Epithelial cell of esophagus (primary cell): ENCODE measurements at regions not wholly inside any gene's neighbourhood (a gene's known extent, or its start where the extent isn't known, plus 50 kb on each side); places are given as distances from the start of the nearest gene placed in this dataset.
A peak's percentile ranks its signal among the peaks of the same experiment; 100 is the strongest.

Experiments
- DNase-seq: peaks from one replicate; pipeline ENCODE4 v3.0.0; 2010; ENCODE audit warnings: low read depth
- H3K4me3 ChIP-seq: 2 replicates; pipeline ENCODE4 v1.5.1; 2011; ENCODE audit warnings: mild to moderate bottlenecking, low read length, control low read depth
- TF ChIP-seq, protein P1 (sequence below): IDR thresholded peaks from 2 replicates; pipeline ENCODE4 v1.5.1; 2011; ENCODE audit warnings: low read depth, mild to moderate bottlenecking, low read length, control low read depth, inconsistent platforms; ENCODE audit not compliant: insufficient read depth; ENCODE audit errors: missing control alignments

DNA sequence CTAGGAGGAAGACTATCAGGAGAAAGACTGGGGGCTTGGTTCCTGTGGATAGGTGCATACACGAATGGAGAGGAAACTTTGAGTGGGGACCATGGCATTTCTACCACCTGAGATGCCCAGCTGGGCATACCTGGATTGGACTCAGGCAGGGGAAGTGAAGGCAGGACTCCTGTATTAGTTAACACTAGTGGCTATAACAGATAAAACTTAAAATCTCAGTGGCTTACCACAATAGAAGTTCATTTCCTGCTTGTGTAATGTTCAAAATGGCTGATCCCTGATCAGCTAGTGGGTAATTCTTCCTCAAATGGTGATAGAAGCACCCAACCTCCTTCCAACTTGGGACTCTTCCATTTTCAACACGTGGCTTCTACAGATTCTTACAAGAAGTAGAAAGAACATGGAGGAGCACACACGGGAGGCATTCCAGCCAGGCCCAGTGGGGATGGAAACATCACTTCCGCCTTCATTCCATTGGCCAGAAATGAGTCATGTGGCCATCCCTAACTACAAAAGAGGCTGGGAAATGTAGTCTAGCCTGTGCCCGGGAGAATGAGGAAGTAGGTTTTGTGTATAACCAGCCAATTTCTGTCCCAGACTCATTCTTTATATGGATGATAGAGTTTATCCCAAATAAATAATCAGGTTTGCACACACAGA lies 112.1 kb downstream of the UTP18 start:
- peak overlapping the region; percentile 7 for H3K4me3 ChIP-seq
- TF ChIP-seq, protein P1, sequence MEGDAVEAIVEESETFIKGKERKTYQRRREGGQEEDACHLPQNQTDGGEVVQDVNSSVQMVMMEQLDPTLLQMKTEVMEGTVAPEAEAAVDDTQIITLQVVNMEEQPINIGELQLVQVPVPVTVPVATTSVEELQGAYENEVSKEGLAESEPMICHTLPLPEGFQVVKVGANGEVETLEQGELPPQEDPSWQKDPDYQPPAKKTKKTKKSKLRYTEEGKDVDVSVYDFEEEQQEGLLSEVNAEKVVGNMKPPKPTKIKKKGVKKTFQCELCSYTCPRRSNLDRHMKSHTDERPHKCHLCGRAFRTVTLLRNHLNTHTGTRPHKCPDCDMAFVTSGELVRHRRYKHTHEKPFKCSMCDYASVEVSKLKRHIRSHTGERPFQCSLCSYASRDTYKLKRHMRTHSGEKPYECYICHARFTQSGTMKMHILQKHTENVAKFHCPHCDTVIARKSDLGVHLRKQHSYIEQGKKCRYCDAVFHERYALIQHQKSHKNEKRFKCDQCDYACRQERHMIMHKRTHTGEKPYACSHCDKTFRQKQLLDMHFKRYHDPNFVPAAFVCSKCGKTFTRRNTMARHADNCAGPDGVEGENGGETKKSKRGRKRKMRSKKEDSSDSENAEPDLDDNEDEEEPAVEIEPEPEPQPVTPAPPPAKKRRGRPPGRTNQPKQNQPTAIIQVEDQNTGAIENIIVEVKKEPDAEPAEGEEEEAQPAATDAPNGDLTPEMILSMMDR = no peak
- DNase-seq = peak; percentile 70

DNA sequence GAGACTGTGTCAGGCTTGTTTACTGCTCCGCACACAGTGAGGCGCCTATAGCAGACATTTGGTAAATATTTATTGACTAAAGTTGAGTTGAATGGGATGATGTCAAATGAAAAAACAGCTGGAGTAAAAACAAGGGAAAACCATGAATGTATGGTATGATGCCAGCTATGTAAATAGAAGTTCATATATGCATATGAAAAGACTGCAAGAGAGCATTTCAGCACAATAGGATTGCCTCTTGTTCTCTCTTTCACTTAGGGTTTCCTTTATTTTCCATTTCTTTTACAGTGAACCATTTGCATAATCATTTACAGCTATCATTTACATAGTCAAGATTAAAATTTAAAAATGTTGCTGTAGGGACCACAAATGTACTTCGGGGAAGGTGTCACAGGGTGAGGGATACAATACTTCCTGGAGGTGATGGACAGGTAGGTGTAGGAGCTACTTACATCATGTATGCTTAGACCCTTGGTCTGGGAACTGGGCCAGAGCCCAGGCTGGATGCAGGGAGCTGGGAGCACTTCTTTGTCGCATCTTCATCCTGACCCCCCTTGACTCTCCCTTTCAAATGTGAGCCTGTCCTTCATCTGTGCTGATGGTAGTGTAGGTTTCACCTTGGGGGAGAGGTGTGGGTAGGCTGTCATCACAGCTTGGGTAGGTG lies 113.3 kb downstream of the UTP18 start:
- no peak overlapping the region for H3K4me3 ChIP-seq
- TF ChIP-seq, protein P1 = no peak
- no peak for DNase-seq

DNA sequence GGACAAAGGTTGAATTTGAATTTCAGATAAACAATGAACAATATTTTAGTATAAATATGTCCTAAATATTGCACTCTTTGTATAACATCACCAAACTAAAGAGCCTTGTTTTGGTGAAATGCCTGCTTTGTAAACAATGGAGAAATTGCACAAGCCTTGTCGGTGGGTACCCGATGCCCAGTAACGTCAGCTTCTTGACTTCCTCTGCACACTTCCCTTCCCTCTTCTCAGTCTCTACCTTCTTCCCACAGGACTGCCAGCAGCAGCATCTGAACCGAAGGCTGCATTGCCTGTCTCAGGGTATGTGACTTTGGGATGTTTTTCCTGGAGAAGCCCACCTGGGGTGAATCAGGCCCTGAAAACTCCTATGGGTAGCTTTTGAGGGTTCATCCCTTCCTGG lies 113.9 kb downstream of the UTP18 start:
- no peak for DNase-seq
- H3K4me3 ChIP-seq = no peak overlapping the region
- TF ChIP-seq, protein P1 = no peak

DNA sequence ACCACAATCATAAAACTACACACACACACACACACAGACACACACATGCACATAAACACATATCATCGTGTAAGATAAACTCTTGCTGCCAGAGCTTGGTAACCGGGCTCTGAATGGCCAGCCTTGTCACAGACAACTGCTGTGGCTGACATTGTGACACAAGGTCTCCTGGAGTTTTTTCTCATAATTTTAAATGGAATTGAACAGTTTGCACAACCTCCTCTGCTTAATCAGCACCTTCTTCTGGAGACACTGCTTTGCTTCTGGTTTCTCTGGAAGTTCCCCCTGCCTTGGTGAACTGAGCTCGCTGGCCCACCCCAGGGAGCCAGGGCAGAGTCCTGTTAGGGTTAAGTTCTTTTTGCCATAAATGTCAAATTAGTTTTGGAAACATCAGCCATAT lies 115.4 kb downstream of the UTP18 start:
- no peak overlapping the region for H3K4me3 ChIP-seq
- TF ChIP-seq, protein P1 = no peak
- DNase-seq = no peak

DNA sequence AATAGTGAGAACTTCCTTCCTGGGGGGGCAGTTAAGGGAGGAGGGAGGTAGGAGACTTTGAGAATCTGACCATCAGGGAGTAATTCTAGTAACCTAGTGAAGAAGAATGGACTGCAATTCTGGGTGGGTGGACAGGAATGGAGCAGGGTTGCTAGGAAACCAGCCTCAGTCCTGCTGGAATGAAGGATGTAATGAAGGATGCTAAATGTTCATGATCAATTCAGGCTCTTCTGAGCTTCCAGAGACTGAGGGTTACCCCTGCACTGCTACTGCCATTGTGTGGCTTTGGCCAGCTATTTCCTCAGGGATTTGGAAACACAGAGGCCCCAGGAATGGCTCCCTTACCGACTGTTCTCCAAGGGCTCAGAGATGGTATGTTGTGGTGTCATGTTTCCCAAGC lies 116.4 kb downstream of the UTP18 start:
- DNase-seq = no peak
- TF ChIP-seq, protein P1 = no peak
- H3K4me3 ChIP-seq = no peak overlapping the region

DNA sequence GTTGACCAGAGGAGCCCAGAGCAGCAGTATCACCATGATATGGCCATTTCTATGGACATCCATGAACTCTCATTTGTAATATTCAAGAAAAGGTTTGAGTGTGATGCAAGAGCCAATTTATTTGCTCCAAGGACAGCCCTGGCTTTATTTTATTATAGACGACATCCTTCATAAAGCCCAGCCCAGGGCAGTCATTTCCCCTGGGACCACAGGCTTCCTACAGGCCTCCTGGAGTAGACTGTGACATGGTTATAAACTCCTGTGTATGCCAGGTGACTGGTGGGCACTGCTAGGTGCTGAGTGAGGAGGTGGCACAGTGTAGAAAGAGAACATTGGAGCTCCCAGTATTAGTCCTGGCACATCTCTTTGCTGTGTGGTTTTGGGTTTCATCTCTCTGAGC lies 120.9 kb downstream of the UTP18 start:
- DNase-seq = no peak
- H3K4me3 ChIP-seq = no peak overlapping the region
- TF ChIP-seq, protein P1 = no peak

DNA sequence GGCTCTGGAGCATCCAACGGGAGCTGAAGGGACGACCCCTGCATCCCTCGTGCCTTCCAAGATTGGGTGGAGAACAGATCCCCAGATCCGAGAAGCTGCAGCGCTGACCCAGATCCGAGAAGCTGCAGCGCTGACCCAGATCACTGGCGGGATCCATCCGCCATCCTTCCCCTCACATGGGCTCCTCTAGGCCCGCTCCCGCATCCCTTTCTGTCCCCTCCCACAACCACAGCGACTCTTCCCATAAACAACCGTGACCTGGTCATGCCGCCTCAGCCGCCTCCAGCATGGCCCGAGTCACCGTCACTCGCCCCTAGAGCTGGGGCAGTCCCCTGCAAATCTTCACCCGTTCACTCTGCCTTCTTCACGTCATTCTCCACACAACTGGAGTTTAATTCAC lies 124.9 kb downstream of the UTP18 start:
- DNase-seq = no peak
- TF ChIP-seq, protein P1 = no peak
- H3K4me3 ChIP-seq = no peak overlapping the region
